ENCODE measurements at regions not wholly inside any gene's neighbourhood (a gene's known extent, or its start where the extent isn't known, plus 50 kb on each side); places are given as distances from the start of the nearest gene placed in this dataset.

DNA sequence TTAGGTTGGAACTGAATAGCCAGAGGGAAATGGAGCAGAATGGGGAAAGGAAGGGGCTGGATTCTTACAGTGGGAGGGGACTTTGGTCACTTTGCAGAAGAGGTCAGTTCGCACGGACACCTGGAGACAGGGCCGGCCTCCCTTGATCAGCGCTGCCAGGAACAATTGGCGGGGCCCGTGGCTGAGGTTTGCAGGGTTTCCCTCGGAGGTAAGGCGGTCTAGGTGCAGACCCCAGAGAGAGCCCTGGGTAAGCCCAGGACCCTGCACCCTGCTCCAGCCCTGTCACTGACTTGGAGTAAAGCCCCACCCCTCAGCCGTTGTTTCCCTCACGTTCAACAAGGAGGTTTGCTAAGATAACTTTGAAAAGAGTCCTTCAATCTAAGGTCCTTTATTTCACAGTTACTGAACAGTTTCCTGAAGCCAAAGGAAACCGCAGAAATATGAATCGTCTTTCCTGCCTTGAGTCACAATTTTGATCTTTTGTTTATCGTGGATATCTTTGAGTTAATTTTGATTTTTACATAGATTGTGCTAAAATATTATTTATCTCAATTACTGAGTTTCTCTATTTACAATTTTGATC lies 231.4 kb upstream of the RTL1 start:
- TF ChIP-seq, protein P1, sequence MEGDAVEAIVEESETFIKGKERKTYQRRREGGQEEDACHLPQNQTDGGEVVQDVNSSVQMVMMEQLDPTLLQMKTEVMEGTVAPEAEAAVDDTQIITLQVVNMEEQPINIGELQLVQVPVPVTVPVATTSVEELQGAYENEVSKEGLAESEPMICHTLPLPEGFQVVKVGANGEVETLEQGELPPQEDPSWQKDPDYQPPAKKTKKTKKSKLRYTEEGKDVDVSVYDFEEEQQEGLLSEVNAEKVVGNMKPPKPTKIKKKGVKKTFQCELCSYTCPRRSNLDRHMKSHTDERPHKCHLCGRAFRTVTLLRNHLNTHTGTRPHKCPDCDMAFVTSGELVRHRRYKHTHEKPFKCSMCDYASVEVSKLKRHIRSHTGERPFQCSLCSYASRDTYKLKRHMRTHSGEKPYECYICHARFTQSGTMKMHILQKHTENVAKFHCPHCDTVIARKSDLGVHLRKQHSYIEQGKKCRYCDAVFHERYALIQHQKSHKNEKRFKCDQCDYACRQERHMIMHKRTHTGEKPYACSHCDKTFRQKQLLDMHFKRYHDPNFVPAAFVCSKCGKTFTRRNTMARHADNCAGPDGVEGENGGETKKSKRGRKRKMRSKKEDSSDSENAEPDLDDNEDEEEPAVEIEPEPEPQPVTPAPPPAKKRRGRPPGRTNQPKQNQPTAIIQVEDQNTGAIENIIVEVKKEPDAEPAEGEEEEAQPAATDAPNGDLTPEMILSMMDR (IDR thresholded peaks at IDR 0.05), result no peak
- no peak for TF ChIP-seq POLR2A (IDR thresholded peaks at IDR 0.05)

All from right lobe of liver (tissue), 4 donors.